ENCODE measurements at regions not wholly inside any gene's neighbourhood (a gene's known extent, or its start where the extent isn't known, plus 50 kb on each side); places are given as distances from the start of the nearest gene placed in this dataset.

GRCh38 chr6:134446896-134447295 is 129.0 kb upstream of the SGK1 start:
- Histone ChIP-seq H3K4me3 (ENCODE audit: extremely low read depth, insufficient read depth, low read length, poor library complexity, severe bottlenecking) (no peak overlapping the region), H3K9me3 (ENCODE audit: control insufficient read depth, low read length) (no peaks in the 10 kb centered on the region), H3K4me1 (ENCODE audit: control insufficient read depth, insufficient read depth, low read length, poor library complexity, severe bottlenecking) (peaks cover 11% of the 10 kb centered on the region), H3K36me3 (ENCODE audit: control insufficient read depth, insufficient read depth, low read length) (no peaks in the 10 kb centered on the region), H3K27ac (ENCODE audit: low read depth, low read length, severe bottlenecking) (no peak overlapping the region)
- 92% methylated on average over 3 of the region's 3 CpGs; no CpG with 5 or more reads in 1 of the 2 experiments for WGBS, 2 experiments (ENCODE audit: insufficient coverage in 2 of 2)

GRCh38 chr6:134446218-134446848 is 128.4 kb upstream of the SGK1 start:
- no peaks in the 10 kb centered on the region for H3K36me3 ChIP-seq (ENCODE audit: control insufficient read depth, insufficient read depth, low read length)
- H3K9me3 ChIP-seq (ENCODE audit: control insufficient read depth, low read length) = no peaks in the 10 kb centered on the region
- H3K27ac ChIP-seq (ENCODE audit: low read depth, low read length, severe bottlenecking) = no peak overlapping the region
- H3K4me1 ChIP-seq (ENCODE audit: control insufficient read depth, insufficient read depth, low read length, poor library complexity, severe bottlenecking) = peaks cover 11% of the 10 kb centered on the region
- no peak overlapping the region for H3K4me3 ChIP-seq (ENCODE audit: extremely low read depth, insufficient read depth, low read length, poor library complexity, severe bottlenecking)
- 91 to 92% methylated on average over 4 to 5 of the region's 6 CpGs for WGBS, 2 experiments (ENCODE audit: insufficient coverage in 2 of 2)

- 63 to 91% methylated on average over 1 to 3 of the region's 4 CpGs for WGBS, 2 experiments (ENCODE audit: insufficient coverage in 2 of 2)
- Histone ChIP-seq H3K9me3 (ENCODE audit: control insufficient read depth, low read length) (no peaks in the 10 kb centered on the region), H3K4me3 (ENCODE audit: extremely low read depth, insufficient read depth, low read length, poor library complexity, severe bottlenecking) (no peak overlapping the region), H3K27ac (ENCODE audit: low read depth, low read length, severe bottlenecking) (no peak overlapping the region), H3K4me1 (ENCODE audit: control insufficient read depth, insufficient read depth, low read length, poor library complexity, severe bottlenecking) (peaks cover 11% of the 10 kb centered on the region), H3K36me3 (ENCODE audit: control insufficient read depth, insufficient read depth, low read length) (no peaks in the 10 kb centered on the region)
Measured at GRCh38 chr6:134443009-134443408, 125.1 kb upstream of the SGK1 start.

GRCh38 chr6:134442073-134442472 is 124.2 kb upstream of the SGK1 start:
- no peaks in the 10 kb centered on the region for H3K9me3 ChIP-seq (ENCODE audit: control insufficient read depth, low read length)
- no peak overlapping the region for H3K27ac ChIP-seq (ENCODE audit: low read depth, low read length, severe bottlenecking)
- peaks cover 19% of the 10 kb centered on the region for H3K4me1 ChIP-seq (ENCODE audit: control insufficient read depth, insufficient read depth, low read length, poor library complexity, severe bottlenecking)
- H3K4me3 ChIP-seq (ENCODE audit: extremely low read depth, insufficient read depth, low read length, poor library complexity, severe bottlenecking) = no peak overlapping the region
- no peaks in the 10 kb centered on the region for H3K36me3 ChIP-seq (ENCODE audit: control insufficient read depth, insufficient read depth, low read length)

DNA sequence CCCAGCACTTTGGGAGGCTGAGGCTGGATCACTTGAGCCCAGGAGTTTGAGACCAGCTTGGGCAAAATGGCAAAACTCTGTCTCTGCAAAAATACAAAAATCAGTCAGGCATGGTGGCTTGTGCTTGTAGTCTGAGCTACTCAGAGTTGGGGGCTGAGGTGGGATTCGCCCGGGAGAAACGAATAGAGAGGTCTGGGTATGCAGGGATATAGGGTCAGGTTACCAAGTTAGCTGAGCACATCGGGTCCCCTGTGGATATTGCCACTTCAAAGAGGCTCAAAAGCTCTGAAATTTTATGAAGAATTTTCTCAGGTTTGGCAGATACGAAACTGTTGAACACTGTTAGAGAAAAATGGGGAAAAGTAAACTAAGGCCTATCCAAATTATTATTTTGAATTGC is 120.9 kb upstream of the SGK1 start:
- Histone ChIP-seq H3K36me3 (ENCODE audit: control insufficient read depth, insufficient read depth, low read length) (no peaks in the 10 kb centered on the region), H3K27ac (ENCODE audit: low read depth, low read length, severe bottlenecking) (no peak overlapping the region), H3K4me1 (ENCODE audit: control insufficient read depth, insufficient read depth, low read length, poor library complexity, severe bottlenecking) (peaks cover 33% of the 10 kb centered on the region), H3K9me3 (ENCODE audit: control insufficient read depth, low read length) (no peaks in the 10 kb centered on the region), H3K4me3 (ENCODE audit: extremely low read depth, insufficient read depth, low read length, poor library complexity, severe bottlenecking) (no peak overlapping the region)
- WGBS, 2 experiments (ENCODE audit: insufficient coverage in 2 of 2) = 63 to 72% methylated on average over 4 of the region's 5 CpGs

GRCh38 chr6:134437376-134437775 is 119.5 kb upstream of the SGK1 start:
- Histone ChIP-seq H3K36me3 (ENCODE audit: control insufficient read depth, insufficient read depth, low read length) (no peaks in the 10 kb centered on the region), H3K4me3 (ENCODE audit: extremely low read depth, insufficient read depth, low read length, poor library complexity, severe bottlenecking) (no peak overlapping the region), H3K27ac (ENCODE audit: low read depth, low read length, severe bottlenecking) (no peak overlapping the region), H3K9me3 (ENCODE audit: control insufficient read depth, low read length) (no peaks in the 10 kb centered on the region), H3K4me1 (ENCODE audit: control insufficient read depth, insufficient read depth, low read length, poor library complexity, severe bottlenecking) (peaks cover 26% of the 10 kb centered on the region)
- 33 to 80% methylated on average over 1 of the region's 4 CpGs for WGBS, 2 experiments (ENCODE audit: insufficient coverage in 2 of 2)

DNA sequence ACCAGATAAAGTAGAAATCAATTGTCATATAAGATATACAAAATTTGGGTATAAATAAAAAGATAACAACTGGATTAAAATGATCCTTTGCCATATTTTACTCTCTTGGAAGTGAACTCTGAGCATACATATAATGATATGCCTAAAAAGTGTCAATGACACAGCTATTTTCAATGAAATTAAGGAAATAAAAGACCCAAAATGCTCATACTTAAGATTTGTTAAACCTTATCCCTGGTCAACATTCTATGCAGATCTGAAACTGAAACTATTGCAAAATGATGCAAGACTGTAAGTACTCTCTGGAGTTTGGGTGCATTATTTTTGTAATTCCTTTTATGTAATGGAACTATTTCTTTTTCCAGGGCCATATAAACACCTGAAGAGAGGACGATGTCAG is 119.0 kb upstream of the SGK1 start:
- WGBS, 2 experiments (ENCODE audit: insufficient coverage in 2 of 2) = 88 to 100% methylated on average over 1 of the region's 1 CpG
- Histone ChIP-seq H3K4me3 (ENCODE audit: extremely low read depth, insufficient read depth, low read length, poor library complexity, severe bottlenecking) (no peak overlapping the region), H3K36me3 (ENCODE audit: control insufficient read depth, insufficient read depth, low read length) (no peaks in the 10 kb centered on the region), H3K27ac (ENCODE audit: low read depth, low read length, severe bottlenecking) (no peak overlapping the region), H3K9me3 (ENCODE audit: control insufficient read depth, low read length) (no peaks in the 10 kb centered on the region), H3K4me1 (ENCODE audit: control insufficient read depth, insufficient read depth, low read length, poor library complexity, severe bottlenecking) (peaks cover 27% of the 10 kb centered on the region)

- no peaks in the 10 kb centered on the region for H3K36me3 ChIP-seq (ENCODE audit: control insufficient read depth, insufficient read depth, low read length)
- H3K9me3 ChIP-seq (ENCODE audit: control insufficient read depth, low read length) = no peaks in the 10 kb centered on the region
- 44 to 59% methylated on average over 7 to 8 of the region's 9 CpGs for WGBS, 2 experiments (ENCODE audit: insufficient coverage in 2 of 2)
- H3K4me3 ChIP-seq (ENCODE audit: extremely low read depth, insufficient read depth, low read length, poor library complexity, severe bottlenecking) = no peak overlapping the region
- H3K27ac ChIP-seq (ENCODE audit: low read depth, low read length, severe bottlenecking) = peak overlapping the region; percentile 91
- peaks cover 32% of the 10 kb centered on the region for H3K4me1 ChIP-seq (ENCODE audit: control insufficient read depth, insufficient read depth, low read length, poor library complexity, severe bottlenecking)
Measured at GRCh38 chr6:134436281-134436815, 118.4 kb upstream of the SGK1 start.

DNA sequence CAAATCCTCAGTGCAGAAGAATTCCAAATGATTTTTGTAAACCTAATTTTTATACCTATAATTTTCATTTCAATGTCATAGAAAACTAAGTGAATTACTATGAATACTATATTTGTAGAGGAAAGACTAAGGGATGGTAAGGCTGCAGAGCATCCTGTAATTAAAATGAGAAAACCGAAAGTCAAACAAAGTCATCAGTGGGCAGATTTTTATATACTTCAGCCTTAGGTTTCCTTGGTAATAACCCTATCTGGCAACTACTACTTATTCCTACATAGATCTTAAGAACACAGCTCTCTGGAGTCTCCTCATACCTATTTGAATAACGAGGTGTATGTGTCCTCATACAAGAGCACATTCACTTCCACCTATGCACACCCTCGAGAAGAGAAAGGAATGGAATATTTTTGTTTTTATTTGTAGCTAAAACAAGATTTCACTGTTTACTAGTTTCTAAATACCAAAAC is 117.9 kb upstream of the SGK1 start:
- 50 to 100% methylated on average over 1 of the region's 3 CpGs for WGBS, 2 experiments (ENCODE audit: insufficient coverage in 2 of 2)
- Histone ChIP-seq H3K27ac (ENCODE audit: low read depth, low read length, severe bottlenecking) (peak overlapping the region; percentile 91), H3K36me3 (ENCODE audit: control insufficient read depth, insufficient read depth, low read length) (no peaks in the 10 kb centered on the region), H3K9me3 (ENCODE audit: control insufficient read depth, low read length) (no peaks in the 10 kb centered on the region), H3K4me3 (ENCODE audit: extremely low read depth, insufficient read depth, low read length, poor library complexity, severe bottlenecking) (no peak overlapping the region), H3K4me1 (ENCODE audit: control insufficient read depth, insufficient read depth, low read length, poor library complexity, severe bottlenecking) (peaks cover 35% of the 10 kb centered on the region)

GRCh38 chr6:134434019-134434942 is 116.4 kb upstream of the SGK1 start:
- WGBS, 2 experiments (ENCODE audit: insufficient coverage in 2 of 2) = 100% methylated on average over 2 to 3 of the region's 9 CpGs
- Histone ChIP-seq H3K27ac (ENCODE audit: low read depth, low read length, severe bottlenecking) (no peak overlapping the region), H3K4me3 (ENCODE audit: extremely low read depth, insufficient read depth, low read length, poor library complexity, severe bottlenecking) (no peak overlapping the region), H3K4me1 (ENCODE audit: control insufficient read depth, insufficient read depth, low read length, poor library complexity, severe bottlenecking) (peaks cover 40% of the 10 kb centered on the region), H3K36me3 (ENCODE audit: control insufficient read depth, insufficient read depth, low read length) (no peaks in the 10 kb centered on the region), H3K9me3 (ENCODE audit: control insufficient read depth, low read length) (no peaks in the 10 kb centered on the region)

All from mesodermal cell (in vitro differentiated cells).